DMS114 treated with DMSO at 0.1 percent for 48 hours (cell line): ENCODE measurements at regions not wholly inside any gene's neighbourhood (a gene's known extent, or its start where the extent isn't known, plus 50 kb on each side); places are given as distances from the start of the nearest gene placed in this dataset.

ENCODE experiments used
- DNase-seq: peaks from one replicate; lab custom pipeline; 2025; ENCODE audit not compliant: unreplicated experiment; lab: John Stamatoyannopoulos, UW

DNA sequence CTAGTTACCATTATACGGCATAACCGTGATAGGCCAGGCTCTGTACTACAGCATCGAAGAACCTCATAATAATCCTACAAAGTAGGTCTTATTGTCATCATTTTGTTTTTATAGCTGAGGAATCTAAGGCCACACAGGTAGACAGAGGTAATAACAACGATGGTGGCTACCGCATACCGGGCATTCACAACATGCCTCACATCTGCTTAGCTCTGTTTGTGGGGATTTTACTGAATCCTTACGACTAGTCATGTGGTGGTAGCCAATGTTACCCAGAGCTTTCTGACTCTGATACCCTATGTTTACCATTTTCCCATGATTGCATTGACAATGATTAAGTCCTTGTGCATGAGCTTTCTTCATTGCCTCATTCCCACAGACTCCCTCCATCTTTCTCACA is 269.4 kb downstream of the TCF7L2 start:
- no peak for DNase-seq

DNA sequence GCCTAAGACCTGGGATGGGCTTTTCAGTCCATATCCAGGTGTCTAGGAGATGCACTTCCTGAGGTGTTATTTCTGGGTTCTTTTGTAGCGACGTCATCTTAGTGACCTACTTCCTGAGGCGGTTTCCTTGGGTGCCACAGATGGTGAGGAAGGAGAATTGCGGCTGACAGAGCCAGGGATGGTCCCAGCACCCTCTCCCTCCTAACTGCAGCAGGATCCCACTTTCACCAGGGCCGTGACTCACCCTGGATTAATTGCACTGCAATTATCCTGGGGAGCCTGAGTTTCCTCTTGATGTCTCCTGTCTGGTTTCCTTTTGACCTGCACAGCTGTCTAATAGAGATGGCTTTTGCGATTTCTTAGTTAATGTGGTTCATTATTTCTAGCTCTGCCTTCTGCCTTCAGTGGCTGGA is 271.7 kb downstream of the TCF7L2 start:
- no peak for DNase-seq

DNA sequence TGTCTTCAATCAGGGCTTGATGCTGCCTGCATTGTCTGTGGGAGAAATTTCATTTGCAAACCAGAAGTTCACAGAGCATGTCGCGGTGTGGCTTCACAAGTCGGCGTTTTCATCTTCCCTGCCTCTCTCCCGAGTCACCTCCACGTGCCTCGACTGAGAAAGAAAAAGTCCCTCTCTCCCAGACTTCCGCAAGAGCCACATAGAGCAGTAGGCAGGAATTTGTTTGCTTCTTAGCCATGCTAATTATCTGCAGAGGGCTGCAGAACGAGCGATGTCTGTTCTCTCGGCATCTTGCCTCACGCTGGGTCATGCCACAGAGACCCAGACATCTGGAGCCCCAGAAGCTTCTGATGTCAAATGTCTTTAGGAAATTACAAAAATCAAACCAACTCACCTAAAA is 272.2 kb downstream of the TCF7L2 start:
- DNase-seq = no peak

DNA sequence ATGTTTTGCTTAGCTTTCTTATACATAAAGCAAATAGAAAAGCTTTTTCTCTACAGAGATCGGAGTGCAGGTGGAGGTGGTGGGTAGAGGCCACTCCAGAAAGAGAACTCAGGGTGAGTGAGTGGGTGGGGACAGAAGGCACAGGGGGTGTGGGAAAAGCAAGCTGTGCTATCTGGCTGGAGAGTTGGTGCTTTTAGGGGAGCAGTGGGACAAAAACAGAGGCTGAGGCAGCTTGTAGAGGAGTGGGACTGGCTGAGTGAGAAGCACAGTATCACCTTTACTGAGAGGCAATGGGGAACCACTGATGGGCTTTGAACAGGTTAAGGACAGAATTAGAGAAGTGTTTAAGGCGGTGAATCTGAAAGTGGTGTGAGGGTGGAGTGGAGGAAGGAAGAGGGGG is 275.3 kb downstream of the TCF7L2 start:
- no peak for DNase-seq

DNA sequence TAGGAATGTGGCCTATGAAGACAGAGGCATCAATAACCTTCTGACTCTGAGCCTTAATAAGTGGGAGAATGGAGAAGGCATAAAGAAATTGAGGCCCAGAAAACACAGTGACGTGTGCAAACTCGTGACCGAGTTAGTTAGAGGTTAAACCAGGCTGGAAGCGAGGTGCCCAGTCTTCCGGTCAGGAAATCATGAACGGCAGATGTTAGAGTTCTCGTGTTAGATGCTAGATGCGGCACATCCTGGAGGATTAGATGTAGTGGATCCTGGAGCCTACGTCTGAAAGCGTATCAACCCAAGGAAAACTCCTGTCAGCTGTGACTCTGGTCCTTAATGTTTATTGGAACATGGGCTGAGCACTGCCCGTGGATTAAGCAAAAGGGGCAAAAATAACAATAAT is 275.9 kb downstream of the TCF7L2 start:
- no peak for DNase-seq

DNA sequence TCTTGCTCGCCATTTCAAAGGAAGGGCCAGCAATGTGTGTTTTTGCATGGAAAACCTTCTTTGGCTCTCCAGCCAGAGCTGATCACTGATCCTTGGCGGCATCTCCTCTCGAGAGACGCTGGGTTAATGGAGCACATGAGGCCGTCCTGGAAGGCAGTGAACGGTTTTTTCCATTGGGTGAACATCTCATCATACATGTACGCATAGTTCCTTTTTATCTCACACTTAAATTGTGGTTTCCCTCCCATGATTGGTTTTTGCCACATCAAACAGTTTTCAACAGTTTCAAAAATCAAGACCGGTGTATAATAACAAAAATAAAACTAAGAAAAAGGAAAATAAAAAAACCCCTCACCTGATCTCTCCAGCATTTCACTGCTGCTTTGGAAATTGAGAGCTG is 276.4 kb downstream of the TCF7L2 start:
- no peak for DNase-seq

DNA sequence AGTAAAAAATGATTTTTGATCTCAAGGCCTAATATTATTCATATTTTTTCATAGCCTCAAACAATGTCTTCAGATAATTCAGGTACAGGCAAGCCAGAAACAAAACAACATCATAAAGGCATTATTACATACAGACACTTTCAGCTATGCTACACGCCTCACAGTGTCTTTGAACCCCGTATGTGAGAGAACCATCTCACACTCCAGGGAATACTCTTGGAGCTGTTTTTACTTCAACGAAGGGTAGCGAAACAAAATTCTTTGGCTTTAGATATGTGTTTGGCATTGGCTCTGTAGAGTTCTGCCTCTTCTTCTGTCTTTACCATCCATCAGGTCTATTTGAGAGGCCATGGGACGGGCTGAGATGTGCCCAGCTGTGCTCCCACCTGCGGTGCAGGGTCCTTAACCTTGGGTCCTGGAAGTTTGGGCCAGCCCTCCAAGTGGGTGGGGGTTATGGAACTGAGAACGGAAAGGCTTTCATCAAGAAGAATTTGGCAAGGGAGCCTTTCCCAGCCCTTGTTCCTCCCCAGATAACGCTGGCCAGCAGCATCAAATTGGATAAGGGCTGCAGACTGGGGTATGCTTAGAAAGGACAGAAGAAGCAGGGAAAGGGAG is 276.9 kb downstream of the TCF7L2 start:
- DNase-seq = no peak

DNA sequence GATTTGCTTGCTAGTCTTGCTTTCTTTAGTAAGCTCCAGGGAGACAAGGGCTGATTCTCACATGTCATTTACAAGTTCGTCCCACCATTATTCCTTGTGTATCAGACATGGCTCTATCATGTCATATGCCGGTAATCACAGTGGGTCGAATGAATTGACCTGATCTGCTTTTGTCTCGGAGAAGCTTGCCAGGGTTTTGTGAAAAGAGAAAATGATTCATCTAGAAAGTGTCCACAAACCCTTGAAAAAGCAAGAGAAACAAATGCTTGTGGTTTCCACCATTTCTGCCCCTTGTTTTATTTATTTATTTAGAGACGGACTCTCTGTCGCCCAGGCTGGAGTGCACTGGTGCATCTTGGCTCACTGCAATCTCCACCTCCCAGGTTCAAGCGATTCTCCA is 278.5 kb downstream of the TCF7L2 start:
- DNase-seq = no peak

DNA sequence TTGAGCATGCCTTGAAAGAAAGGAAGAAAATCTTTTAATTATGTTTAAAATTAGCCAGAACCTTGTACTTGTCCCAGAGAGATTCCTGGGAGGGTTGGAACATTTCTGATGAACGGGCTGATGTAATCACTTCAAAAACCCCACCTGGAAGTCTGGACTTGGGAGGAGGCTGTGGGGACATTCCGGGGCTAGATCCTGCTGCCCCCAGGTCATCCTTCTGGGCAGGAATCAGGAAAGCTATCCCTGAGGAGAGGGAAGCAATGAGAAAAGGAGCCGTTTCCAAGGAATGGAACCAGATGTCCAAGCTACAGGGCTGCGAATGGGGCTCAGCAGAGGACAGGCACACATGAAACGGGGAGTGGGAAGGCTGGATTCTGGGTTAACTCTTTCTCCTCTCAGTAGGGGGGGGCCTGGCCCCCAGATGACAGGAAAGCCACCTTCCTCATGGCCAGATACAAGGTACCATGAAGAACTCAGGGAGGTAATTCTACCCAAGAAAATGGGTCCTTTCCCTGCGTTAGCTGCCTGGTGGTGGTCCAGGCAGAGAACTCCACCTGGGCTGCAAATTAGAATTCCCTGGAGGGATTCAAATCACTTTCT is 280.1 kb downstream of the TCF7L2 start:
- no peak for DNase-seq

DNA sequence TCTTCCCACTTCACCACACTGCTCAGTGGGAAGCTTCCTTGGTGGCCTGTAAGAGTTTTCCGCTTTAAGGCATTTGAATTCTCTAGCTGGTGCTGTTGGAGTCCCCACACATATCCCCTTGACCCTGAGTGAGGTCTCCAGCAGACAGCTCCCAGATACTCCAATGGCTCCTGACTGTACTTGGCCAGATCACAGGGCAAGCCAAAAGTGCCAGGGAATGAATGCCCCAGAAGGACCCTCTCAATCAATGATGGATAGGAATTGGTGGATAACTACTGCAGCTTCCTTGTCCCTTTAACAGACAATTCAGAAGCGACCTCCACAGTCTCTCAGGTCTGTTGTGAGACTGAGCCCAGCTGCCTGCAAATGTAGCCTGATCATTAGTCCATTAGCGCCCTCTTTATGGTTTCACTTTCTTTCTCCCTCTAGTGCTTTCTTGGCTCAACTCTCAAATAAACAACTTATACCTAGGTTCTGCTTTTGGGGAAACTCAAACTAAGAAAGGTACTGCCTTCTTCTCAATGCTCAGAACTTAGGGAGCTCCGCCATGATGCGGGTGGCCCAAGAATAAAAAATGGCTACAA is 283.0 kb downstream of the TCF7L2 start:
- DNase-seq = no peak

DNA sequence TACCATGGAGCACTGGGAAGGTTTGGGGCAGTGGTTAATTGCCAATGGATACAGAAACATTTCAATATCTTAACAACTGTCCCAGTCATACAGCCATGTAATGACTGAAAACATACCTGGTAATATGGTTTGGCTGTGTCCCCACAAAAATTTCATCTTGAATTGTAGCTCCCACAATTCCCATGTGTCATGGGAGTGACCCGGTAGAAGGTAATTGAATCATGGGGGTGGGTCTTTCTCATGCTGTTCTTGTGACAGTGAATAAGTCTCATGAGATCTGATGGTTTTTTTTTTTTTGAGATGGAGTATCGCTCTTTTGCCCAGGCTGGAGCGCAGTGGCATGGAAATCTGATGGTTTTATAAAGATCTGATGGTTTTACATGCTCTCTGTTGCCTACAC is 284.4 kb downstream of the TCF7L2 start:
- no peak for DNase-seq

DNA sequence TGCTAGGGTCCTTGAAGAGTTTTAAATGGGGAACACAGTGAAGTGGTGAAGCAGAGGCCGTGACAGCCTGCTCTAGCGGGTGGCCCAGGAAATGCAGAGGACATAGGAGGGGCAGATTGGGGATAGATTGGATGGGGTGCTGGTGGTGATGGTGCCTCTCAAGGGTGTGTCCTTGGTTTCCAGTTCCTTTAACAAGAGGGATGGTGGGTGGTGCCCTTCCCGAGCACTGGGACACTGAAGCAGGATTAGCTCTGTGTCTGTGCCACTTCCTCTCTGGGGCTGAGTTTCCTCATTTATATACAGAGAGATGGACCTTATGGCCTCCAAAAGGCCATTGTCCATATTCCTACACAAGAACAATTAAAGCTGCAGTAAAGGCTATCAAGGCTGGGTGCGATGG is 285.5 kb downstream of the TCF7L2 start:
- no peak for DNase-seq

DNA sequence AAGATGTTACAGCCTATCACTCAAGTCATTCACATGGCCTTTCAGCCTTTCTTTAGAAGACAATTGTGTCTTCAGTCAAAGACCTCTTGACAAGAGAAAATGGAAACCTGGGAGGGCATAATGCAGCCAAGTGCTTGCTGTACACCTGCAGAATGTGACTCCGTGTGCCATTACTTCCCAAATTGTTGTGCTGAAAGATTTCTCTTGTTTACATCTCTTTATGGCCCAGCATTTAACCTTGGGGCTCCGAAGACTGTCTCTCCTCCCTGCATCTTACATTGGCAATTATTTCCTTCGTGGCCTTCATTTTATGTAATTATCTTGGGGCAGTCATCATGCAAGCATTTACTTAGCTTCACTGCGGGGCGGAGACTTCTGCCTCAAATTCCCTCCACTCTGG is 287.0 kb downstream of the TCF7L2 start:
- no peak for DNase-seq

DNA sequence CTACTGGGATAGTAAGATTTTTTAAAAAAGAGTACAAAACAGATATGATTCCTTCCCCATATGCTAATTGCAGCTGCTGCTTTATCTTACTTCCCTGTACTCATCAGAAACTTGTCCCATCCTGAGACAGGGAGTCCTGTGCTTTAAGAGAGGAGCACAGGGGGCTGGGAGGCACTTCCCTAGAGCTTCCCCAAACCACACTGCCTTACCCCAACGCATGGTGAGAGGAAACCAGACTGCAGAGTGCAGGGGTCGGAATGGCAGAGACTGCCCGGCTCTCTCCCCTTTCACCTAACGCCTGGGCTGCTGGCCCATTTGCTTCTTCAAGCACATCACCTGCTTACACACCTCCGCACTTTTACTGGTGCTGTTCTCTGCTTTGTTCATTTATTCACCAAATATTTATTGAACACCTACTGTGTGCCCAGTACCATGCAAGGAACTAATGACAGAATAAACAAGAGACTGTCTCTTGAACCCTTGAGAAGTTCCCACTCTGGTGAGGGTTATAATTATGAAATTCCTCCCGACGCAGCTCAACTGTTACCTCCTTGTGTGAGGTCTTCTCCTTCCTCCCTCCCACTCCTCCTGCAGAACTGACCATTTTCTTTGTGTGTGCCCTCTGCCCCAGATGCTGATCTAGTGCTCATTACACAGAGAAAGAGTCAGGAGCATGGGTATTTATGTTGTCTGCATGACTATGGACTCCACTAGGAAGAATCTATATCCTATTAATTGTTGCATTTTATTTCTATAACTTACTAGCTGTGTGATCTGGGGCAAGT is 289.7 kb downstream of the TCF7L2 start:
- DNase-seq = no peak

DNA sequence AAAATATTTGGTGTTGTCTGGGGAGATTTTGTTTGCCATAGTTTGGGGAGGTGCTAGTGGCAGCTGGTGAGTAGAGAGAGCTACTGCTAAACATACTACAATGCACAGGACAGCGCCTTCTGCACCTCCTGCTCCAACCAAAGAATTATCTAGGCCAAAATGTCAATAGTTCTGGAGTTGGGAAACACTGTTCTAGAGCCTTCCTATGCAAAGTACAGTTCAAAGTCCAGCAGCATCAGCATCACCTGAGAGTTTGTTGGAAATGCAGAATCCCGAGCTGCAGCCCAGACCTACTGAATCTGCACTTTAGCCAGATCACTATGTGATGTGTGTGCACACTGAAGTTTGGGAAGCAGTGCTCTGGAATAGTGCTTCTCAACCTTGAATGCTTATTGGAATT is 290.7 kb downstream of the TCF7L2 start:
- DNase-seq = no peak

DNA sequence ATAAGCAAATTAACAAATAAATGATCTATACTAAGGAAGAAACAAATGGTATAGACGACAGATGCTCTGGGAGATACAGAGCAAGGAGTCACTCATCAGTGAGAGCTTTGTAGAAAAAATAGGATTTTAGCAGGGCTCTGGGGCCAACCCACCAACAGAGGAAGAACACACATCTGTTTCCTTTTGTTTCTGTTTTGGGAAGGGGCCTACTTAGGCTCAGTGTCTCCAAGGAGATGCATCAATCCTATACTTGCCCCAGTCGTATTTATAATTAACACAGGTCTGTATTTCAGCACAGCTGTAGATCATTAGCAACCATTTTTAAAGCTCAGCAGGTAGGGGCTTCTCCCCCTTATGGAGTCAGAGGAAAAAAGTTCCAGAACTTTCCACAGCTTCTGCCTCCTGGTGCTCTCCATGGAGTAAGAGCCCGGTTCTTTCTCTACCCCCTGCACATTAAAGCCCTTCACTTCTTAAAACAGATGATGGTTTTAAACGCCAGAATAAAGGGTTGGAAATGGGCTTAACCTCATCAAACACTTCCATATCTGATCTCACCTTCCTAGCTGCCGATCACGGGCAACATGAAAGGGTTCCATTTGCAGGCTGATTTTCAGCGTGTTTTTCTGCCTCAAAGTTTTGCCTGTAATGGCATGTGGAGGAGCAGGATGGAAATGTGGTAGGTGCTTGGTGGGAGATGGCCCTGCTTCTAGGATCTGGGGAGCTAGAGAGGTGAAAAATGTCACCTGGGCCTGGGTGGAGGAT is 291.7 kb downstream of the TCF7L2 start:
- no peak for DNase-seq

DNA sequence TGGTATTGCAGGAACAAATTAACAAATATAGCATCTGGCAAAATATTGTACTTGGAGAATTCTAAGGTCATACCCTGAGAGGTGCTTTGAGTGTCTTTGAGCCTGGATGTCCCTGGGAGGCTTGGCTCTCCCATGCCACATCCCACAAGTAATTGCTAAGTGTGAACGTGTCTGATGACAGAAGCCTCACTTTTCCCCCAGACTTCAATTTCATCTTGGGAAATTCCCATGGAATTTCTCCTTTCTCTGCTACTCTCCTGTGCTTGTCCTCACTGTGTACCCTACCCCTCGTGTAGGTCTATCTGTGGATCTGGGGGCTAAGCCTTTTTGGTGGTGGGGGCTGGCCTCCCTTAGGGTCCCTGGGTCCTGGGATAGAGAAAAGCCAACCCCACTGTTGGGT is 293.3 kb downstream of the TCF7L2 start:
- no peak for DNase-seq

DNA sequence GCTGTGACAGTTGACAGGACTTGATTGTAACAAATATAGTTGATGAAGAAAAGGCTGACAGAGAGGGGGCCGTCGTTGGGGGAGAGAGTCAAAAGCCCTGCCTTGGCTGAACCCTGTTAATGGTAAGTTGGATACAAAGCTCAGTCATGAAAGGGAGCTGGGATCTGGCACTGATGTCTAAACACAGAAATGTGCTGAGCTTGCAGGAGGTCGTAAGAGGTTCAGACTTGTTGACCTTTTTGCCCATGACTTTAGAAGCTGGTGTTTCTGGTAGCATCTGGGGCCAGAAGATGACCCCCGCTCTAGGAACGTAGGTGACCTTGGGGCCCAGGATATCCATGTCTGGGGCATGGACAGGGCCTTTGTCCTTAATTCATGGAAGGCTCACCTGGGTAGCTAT is 294.7 kb downstream of the TCF7L2 start:
- no peak for DNase-seq

DNA sequence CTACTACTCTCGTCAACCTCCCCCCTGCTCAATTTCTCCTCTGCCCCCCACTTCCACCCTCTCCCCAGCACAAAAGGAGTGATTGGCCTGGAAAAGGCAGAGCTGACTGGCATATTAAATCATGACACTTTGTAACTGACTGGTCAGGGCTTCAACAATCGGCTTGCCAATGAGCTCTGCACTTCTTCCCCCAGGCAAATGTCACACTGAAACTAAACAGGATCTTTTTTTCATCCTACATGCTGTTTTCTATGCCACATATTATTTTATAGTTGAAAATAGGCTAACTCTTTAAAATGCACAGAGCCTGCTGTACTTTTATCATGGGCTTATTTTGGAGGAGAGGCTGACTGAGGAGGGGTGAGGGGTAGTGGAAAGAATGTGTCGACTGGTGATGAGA is 295.2 kb downstream of the TCF7L2 start:
- DNase-seq = no peak

DNA sequence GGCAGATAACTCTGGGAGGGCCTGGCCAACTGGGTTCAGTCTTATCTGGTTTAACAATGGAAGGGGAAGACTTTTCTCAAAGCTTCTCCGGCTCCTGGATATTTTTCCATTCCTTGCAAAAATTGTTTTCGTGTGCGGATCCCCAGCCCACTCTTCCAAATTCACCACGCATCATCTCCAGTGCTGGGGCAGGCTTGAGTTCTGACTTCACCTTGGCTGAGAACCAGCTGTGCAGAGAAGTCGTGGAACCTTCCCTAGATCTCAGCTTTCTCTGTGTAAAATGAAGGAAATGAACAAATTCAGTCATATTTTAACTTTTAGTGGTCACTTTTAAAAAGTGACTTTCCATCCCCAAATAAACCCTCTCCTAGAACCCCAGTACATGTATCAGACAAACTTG is 297.0 kb downstream of the TCF7L2 start:
- no peak for DNase-seq
